HG02763 (cell line): ENCODE measurements at regions not wholly inside any gene's neighbourhood (a gene's known extent, or its start where the extent isn't known, plus 50 kb on each side); places are given as distances from the start of the nearest gene placed in this dataset.
A peak's percentile ranks its signal among the peaks of the same experiment; 100 is the strongest.

Source experiments
- ATAC-seq: cut with Tn5 transposase; IDR thresholded peaks from one replicate; pipeline ENCODE4 v1.9.1; 2021; ENCODE audit warnings: mild to moderate bottlenecking, moderate library complexity; ENCODE audit not compliant: unreplicated experiment

GRCh38 chr11:23542189-23542588, 681.9 kb upstream of the CCDC179 start:
- ATAC-seq = no peak

- no peak for ATAC-seq
These were observed 682.5 kb upstream of the CCDC179 start for GRCh38 chr11:23542816-23543215.

- ATAC-seq = no peak
These were observed 683.5 kb upstream of the CCDC179 start for GRCh38 chr11:23543651-23544222.

- ATAC-seq = no peak
These were observed 691.4 kb upstream of the CCDC179 start for GRCh38 chr11:23551706-23552105.

- ATAC-seq = no peak
These were observed 693.7 kb upstream of the CCDC179 start for GRCh38 chr11:23554002-23554401.

GRCh38 chr11:23555085-23555484, 694.8 kb upstream of the CCDC179 start:
- ATAC-seq = no peak

GRCh38 chr11:23556163-23556750, 696.0 kb upstream of the CCDC179 start:
- no peak for ATAC-seq

- ATAC-seq = no peak
These were observed 703.3 kb upstream of the CCDC179 start for GRCh38 chr11:23563591-23563990.

- ATAC-seq = no peak
These were observed 704.1 kb upstream of the CCDC179 start for GRCh38 chr11:23564370-23564769.

- ATAC-seq = peak; percentile 47
These were observed 708.9 kb upstream of the CCDC179 start for GRCh38 chr11:23569134-23569533.

- peak; percentile 72 for ATAC-seq
These were observed 709.3 kb upstream of the CCDC179 start for GRCh38 chr11:23569547-23569946.

GRCh38 chr11:23570828-23571227, 710.6 kb upstream of the CCDC179 start:
- no peak for ATAC-seq

- ATAC-seq = no peak
These were observed 713.2 kb upstream of the CCDC179 start for GRCh38 chr11:23573429-23573828.

- ATAC-seq = no peak
These were observed 713.9 kb upstream of the CCDC179 start for GRCh38 chr11:23574149-23574548.

- ATAC-seq = no peak
These were observed 717.0 kb upstream of the CCDC179 start for GRCh38 chr11:23577296-23577695.

- no peak for ATAC-seq
These were observed 725.3 kb upstream of the CCDC179 start for GRCh38 chr11:23585416-23586104.

GRCh38 chr11:23586173-23586572, 725.9 kb upstream of the CCDC179 start:
- ATAC-seq = no peak

GRCh38 chr11:23590596-23591308, 730.5 kb upstream of the CCDC179 start:
- no peak for ATAC-seq

GRCh38 chr11:23594755-23595154, 734.5 kb upstream of the CCDC179 start:
- no peak for ATAC-seq

- no peak for ATAC-seq
These were observed 744.7 kb upstream of the CCDC179 start for GRCh38 chr11:23604966-23605365.

- ATAC-seq = no peak
These were observed 745.9 kb upstream of the CCDC179 start for GRCh38 chr11:23606191-23606590.

GRCh38 chr11:23611726-23612125, 751.5 kb upstream of the CCDC179 start:
- ATAC-seq = no peak
